ENCODE measurements at regions not wholly inside any gene's neighbourhood (a gene's known extent, or its start where the extent isn't known, plus 50 kb on each side); places are given as distances from the start of the nearest gene placed in this dataset.

GRCh38 chr12:83474369-83474768 lies 787.7 kb downstream of the TMTC2 start:
- TF ChIP-seq, protein P1, sequence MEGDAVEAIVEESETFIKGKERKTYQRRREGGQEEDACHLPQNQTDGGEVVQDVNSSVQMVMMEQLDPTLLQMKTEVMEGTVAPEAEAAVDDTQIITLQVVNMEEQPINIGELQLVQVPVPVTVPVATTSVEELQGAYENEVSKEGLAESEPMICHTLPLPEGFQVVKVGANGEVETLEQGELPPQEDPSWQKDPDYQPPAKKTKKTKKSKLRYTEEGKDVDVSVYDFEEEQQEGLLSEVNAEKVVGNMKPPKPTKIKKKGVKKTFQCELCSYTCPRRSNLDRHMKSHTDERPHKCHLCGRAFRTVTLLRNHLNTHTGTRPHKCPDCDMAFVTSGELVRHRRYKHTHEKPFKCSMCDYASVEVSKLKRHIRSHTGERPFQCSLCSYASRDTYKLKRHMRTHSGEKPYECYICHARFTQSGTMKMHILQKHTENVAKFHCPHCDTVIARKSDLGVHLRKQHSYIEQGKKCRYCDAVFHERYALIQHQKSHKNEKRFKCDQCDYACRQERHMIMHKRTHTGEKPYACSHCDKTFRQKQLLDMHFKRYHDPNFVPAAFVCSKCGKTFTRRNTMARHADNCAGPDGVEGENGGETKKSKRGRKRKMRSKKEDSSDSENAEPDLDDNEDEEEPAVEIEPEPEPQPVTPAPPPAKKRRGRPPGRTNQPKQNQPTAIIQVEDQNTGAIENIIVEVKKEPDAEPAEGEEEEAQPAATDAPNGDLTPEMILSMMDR (conservative IDR thresholded peaks at IDR 0.05; ENCODE audit: low read depth, low read length), result no peak
- TF ChIP-seq POLR2A (IDR thresholded peaks at IDR 0.05; ENCODE audit: low read depth, low read length), result no peak

Data from IMR-90 (cell line).